ENCODE measurements at regions not wholly inside any gene's neighbourhood (a gene's known extent, or its start where the extent isn't known, plus 50 kb on each side); places are given as distances from the start of the nearest gene placed in this dataset.
"Not testable (repeated sequence)": the region's sequence is repeated elsewhere in the genome, so short reads cannot be mapped to it uniquely, and the experiment has no call there.

DNA sequence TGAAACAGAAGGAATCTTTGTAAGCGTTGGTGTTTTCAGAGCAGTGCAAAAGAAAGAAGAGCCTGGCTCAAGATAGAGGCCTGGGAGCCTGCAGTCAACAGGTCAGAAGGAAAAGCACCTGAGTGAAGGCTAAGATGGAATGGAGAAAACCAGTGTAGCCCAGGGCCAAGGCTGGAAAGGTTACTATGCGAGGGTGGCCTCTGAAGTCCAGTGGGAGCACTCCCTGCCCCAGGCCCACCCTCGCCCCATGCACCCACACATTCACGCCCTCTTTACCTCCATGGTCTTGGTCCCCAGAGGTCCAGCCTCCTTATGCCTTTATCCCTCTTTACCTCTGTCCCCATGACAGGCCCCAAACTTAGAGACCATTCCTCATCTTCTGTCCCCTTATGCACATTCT is 169.2 kb upstream of the ZNF644 start:
- H3K4me3 Mint-ChIP-seq (ENCODE audit: unreplicated experiment) = no peak overlapping the region
- no peaks in the 10 kb centered on the region for H3K27me3 Mint-ChIP-seq (ENCODE audit: unreplicated experiment)
- no peak overlapping the region for H3K27ac Mint-ChIP-seq (ENCODE audit: unreplicated experiment)
- DNase-seq (ENCODE audit: extremely low spot score, unreplicated experiment) = peak; percentile 56
- H3K36me3 Mint-ChIP-seq (ENCODE audit: unreplicated experiment) = no peaks in the 10 kb centered on the region
- no peaks in the 10 kb centered on the region for H3K4me1 Mint-ChIP-seq (ENCODE audit: unreplicated experiment)
- peaks cover under 1% of the 10 kb centered on the region for H3K9me3 Mint-ChIP-seq (ENCODE audit: unreplicated experiment)
- TF ChIP-seq, protein P1, sequence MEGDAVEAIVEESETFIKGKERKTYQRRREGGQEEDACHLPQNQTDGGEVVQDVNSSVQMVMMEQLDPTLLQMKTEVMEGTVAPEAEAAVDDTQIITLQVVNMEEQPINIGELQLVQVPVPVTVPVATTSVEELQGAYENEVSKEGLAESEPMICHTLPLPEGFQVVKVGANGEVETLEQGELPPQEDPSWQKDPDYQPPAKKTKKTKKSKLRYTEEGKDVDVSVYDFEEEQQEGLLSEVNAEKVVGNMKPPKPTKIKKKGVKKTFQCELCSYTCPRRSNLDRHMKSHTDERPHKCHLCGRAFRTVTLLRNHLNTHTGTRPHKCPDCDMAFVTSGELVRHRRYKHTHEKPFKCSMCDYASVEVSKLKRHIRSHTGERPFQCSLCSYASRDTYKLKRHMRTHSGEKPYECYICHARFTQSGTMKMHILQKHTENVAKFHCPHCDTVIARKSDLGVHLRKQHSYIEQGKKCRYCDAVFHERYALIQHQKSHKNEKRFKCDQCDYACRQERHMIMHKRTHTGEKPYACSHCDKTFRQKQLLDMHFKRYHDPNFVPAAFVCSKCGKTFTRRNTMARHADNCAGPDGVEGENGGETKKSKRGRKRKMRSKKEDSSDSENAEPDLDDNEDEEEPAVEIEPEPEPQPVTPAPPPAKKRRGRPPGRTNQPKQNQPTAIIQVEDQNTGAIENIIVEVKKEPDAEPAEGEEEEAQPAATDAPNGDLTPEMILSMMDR (IDR thresholded peaks at IDR 0.05) = no peak

DNA sequence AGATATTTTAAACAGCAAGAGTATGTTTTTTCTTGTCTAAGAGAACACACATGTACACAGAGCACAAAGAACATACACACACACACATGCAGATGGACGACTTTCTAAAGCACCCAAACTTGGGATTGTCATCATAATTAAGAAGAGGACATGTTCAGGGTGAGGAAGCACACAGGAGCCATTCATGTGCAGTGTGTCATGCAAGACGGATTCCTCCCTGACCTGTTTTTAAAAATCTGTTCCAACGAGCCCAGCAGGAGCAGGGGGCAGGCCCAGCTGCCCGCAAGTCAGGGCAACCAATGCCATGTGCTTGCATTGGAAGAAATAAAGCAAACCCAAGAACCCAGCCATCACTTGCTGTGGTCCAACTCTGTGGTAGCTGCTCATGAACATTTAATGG is 167.3 kb upstream of the ZNF644 start:
- TF ChIP-seq, protein P1 (IDR thresholded peaks at IDR 0.05) = no peak
- H3K4me3 Mint-ChIP-seq (ENCODE audit: unreplicated experiment) = no peak overlapping the region
- H3K36me3 Mint-ChIP-seq (ENCODE audit: unreplicated experiment) = no peaks in the 10 kb centered on the region
- H3K4me1 Mint-ChIP-seq (ENCODE audit: unreplicated experiment) = no peaks in the 10 kb centered on the region
- H3K27ac Mint-ChIP-seq (ENCODE audit: unreplicated experiment) = no peak overlapping the region
- H3K9me3 Mint-ChIP-seq (ENCODE audit: unreplicated experiment) = peaks cover 15% of the 10 kb centered on the region
- DNase-seq (ENCODE audit: extremely low spot score, unreplicated experiment) = peak; percentile 30
- no peaks in the 10 kb centered on the region for H3K27me3 Mint-ChIP-seq (ENCODE audit: unreplicated experiment)

DNA sequence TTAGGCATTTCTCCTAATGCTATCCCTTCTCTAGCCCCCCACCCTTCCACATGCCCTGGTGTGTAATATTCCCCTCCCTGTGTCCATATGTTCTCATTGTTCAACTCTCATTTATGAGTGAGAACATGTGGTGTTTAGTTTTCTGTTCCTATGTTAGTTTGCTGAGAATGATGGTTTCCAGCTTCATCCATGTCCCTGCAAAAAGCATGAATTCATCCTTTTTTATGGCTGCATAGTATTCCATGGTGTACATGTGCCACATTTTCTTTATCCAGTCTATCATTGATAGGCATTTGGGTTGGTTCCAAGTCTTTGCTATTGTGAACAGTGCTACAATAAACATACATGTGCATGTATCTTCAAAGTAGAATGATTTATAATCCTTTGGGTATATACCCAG is 161.0 kb upstream of the ZNF644 start:
- H3K4me1 Mint-ChIP-seq (ENCODE audit: unreplicated experiment); H3K4me3 Mint-ChIP-seq (ENCODE audit: unreplicated experiment); H3K36me3 Mint-ChIP-seq (ENCODE audit: unreplicated experiment); DNase-seq (ENCODE audit: extremely low spot score, unreplicated experiment); H3K27ac Mint-ChIP-seq (ENCODE audit: unreplicated experiment); H3K27me3 Mint-ChIP-seq (ENCODE audit: unreplicated experiment): not testable (repeated sequence)
- H3K9me3 Mint-ChIP-seq (ENCODE audit: unreplicated experiment) = peaks cover 25% of the 10 kb centered on the region

DNA sequence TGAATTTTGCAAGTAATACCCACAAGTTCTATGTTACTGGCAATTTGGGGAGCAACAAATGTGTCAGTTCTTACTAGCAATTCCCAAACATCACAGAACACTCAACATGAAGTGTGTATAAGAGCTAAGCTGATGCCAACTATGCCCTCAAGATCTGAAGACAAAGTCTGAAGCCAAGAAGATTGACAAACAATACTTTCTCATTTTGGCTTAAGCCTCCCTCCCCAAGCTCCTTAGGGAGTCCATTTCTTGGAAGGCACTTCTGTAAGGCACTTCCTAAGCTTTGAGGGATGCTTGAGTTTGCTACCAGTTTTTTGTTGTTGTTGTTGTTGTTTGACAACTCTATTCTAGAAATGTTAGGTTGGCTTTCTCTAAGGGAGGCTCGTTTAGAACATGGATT is 154.4 kb upstream of the ZNF644 start:
- no peaks in the 10 kb centered on the region for H3K36me3 Mint-ChIP-seq (ENCODE audit: unreplicated experiment)
- no peak overlapping the region for H3K4me3 Mint-ChIP-seq (ENCODE audit: unreplicated experiment)
- no peaks in the 10 kb centered on the region for H3K9me3 Mint-ChIP-seq (ENCODE audit: unreplicated experiment)
- no peak overlapping the region for H3K27ac Mint-ChIP-seq (ENCODE audit: unreplicated experiment)
- H3K27me3 Mint-ChIP-seq (ENCODE audit: unreplicated experiment) = peaks cover 10% of the 10 kb centered on the region
- TF ChIP-seq, protein P1 (IDR thresholded peaks at IDR 0.05) = no peak
- no peak for DNase-seq (ENCODE audit: extremely low spot score, unreplicated experiment)
- H3K4me1 Mint-ChIP-seq (ENCODE audit: unreplicated experiment) = no peaks in the 10 kb centered on the region

DNA sequence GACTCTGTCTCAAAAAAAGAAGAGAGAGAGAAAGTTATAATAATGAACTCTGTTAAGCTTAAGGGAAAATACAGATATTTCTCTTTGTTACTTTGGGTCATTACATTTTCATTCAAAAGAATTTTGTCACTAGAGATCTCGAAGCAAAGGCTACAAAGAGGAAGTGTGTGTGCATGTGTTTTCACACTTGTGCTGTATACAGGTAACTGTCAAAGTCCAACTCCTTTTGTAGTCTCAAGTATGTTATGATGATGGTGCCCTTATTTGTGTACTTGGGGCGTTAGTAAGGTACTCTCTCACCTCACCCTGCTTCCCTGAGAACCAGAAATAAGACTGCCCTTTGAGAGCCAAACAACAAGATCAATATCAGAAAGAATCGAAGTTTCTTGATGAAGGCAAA is 152.9 kb upstream of the ZNF644 start:
- Mint-ChIP-seq H3K36me3 (ENCODE audit: unreplicated experiment) (no peaks in the 10 kb centered on the region), H3K27me3 (ENCODE audit: unreplicated experiment) (peaks cover 10% of the 10 kb centered on the region), H3K9me3 (ENCODE audit: unreplicated experiment) (no peaks in the 10 kb centered on the region), H3K4me3 (ENCODE audit: unreplicated experiment) (no peak overlapping the region), H3K27ac (ENCODE audit: unreplicated experiment) (no peak overlapping the region), H3K4me1 (ENCODE audit: unreplicated experiment) (no peaks in the 10 kb centered on the region)
- TF ChIP-seq, protein P1 (IDR thresholded peaks at IDR 0.05) = no peak
- DNase-seq (ENCODE audit: extremely low spot score, unreplicated experiment) = no peak

DNA sequence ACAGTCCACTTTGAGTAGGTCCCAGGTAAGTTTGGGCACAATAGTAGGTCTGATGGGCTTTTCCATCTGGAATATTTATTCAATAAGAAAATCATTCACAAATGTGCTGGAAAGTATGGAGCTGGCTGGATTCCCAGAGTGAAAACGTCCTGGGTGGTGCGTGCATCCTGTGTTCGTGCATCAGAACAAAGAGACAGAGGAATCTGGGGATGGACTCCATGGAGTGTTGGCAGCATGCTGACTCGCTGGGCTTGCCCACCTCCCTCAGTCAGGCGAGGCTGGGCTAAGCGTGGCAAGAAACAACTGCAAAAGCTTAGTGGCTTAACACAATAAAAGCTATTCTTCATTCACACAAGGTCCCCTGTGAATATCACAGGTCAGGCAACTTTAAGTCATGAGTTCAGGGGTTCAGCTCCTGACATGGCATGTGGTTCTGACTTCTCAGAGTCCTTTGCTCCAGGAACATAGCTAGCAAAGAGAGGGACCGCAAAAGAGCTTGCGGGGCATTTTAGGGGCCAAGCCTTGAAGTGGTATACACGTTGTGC is 151.6 kb upstream of the ZNF644 start:
- TF ChIP-seq, protein P1 (IDR thresholded peaks at IDR 0.05) = no peak
- no peak overlapping the region for H3K27ac Mint-ChIP-seq (ENCODE audit: unreplicated experiment)
- DNase-seq (ENCODE audit: extremely low spot score, unreplicated experiment) = peak; percentile 40
- H3K4me1 Mint-ChIP-seq (ENCODE audit: unreplicated experiment) = no peaks in the 10 kb centered on the region
- no peaks in the 10 kb centered on the region for H3K36me3 Mint-ChIP-seq (ENCODE audit: unreplicated experiment)
- no peaks in the 10 kb centered on the region for H3K9me3 Mint-ChIP-seq (ENCODE audit: unreplicated experiment)
- H3K4me3 Mint-ChIP-seq (ENCODE audit: unreplicated experiment) = no peak overlapping the region
- H3K27me3 Mint-ChIP-seq (ENCODE audit: unreplicated experiment) = peaks cover 10% of the 10 kb centered on the region
